Liver (tissue), 8 donors: ENCODE measurements at regions not wholly inside any gene's neighbourhood (a gene's known extent, or its start where the extent isn't known, plus 50 kb on each side); places are given as distances from the start of the nearest gene placed in this dataset.

Experiments used
- DNase-seq: peaks from one replicate; pipeline ENCODE4 v3.0.0-alpha.2; 2017; ENCODE audit warnings: low spot score
- H3K27ac ChIP-seq, 2 donors: one replicate each; pipeline ENCODE4 v1.7.0; 2013; ENCODE audit warnings: inconsistent platforms in 2 of 2, low read length in 2 of 2, control low read depth in 1 of 2, low read depth in 1 of 2, mild to moderate bottlenecking in 1 of 2
- H3K27me3 ChIP-seq, 4 donors: one replicate each; pipeline versions ENCODE4 v1.6.1 to v1.7.0; 2013; ENCODE audit warnings: low read length in 3 of 4, inconsistent platforms in 1 of 4, mild to moderate bottlenecking in 1 of 4, moderate library complexity in 1 of 4; ENCODE audit not compliant: control insufficient read depth in 4 of 4, insufficient read depth in 4 of 4
- H3K36me3 ChIP-seq, 4 donors: one replicate each; pipeline versions ENCODE4 v1.6.1 to v1.7.0; 2013; ENCODE audit warnings: low read length in 3 of 4, mild to moderate bottlenecking in 3 of 4, low read depth in 1 of 4, moderate library complexity in 1 of 4; ENCODE audit not compliant: control insufficient read depth in 4 of 4, insufficient read depth in 3 of 4
- H3K4me1 ChIP-seq, 4 donors: one replicate each; pipeline versions ENCODE4 v1.6.1 to v1.7.0; 2013; ENCODE audit warnings: low read length in 3 of 4, mild to moderate bottlenecking in 3 of 4, moderate library complexity in 1 of 4; ENCODE audit not compliant: control insufficient read depth in 4 of 4, insufficient read depth in 4 of 4
- H3K4me3 ChIP-seq, 3 donors: one replicate each; pipeline versions ENCODE4 v1.6.1 to v1.7.0; 2013; ENCODE audit warnings: low read length in 3 of 3, control low read depth in 1 of 3, low read depth in 1 of 3, mild to moderate bottlenecking in 1 of 3
- H3K9ac ChIP-seq, 2 donors: one replicate each; pipeline ENCODE4 v1.7.0; 2013; ENCODE audit warnings: low read length in 2 of 2, mild to moderate bottlenecking in 2 of 2, moderate library complexity in 2 of 2, control low read depth in 1 of 2, low read depth in 1 of 2
- H3K9me3 ChIP-seq, 4 donors: one replicate each; pipeline versions ENCODE4 v1.6.1 to v1.7.0; 2013; ENCODE audit warnings: low read length in 3 of 4; ENCODE audit not compliant: control insufficient read depth in 4 of 4
- EGR1 ChIP-seq, 2 donors: IDR thresholded peaks; 2 replicates each; pipeline ENCODE4 v1.6.1; 2016 to 2018; ENCODE audit warnings: antibody characterized with exemption in 2 of 2, low read depth in 2 of 2
- FOXA1 ChIP-seq: IDR thresholded peaks from 2 replicates; pipeline ENCODE4 v1.6.1; 2016; ENCODE audit warnings: antibody characterized with exemption
- FOXA2 ChIP-seq: IDR thresholded peaks from 2 replicates; pipeline ENCODE4 v1.6.1; 2016; ENCODE audit warnings: antibody characterized with exemption
- GABPA ChIP-seq, 2 donors: IDR thresholded peaks in 1 of 2; conservative IDR thresholded peaks in 1 of 2; 2 replicates each; pipeline ENCODE4 v1.6.1; 2016; ENCODE audit warnings: antibody characterized with exemption in 2 of 2, mild to moderate bottlenecking in 1 of 2, moderate library complexity in 1 of 2
- HNF4A ChIP-seq, 2 donors: conservative IDR thresholded peaks; 2 replicates each; pipeline ENCODE4 v1.6.1; 2016; ENCODE audit warnings: antibody characterized with exemption in 2 of 2, mild to moderate bottlenecking in 2 of 2
- HNF4G ChIP-seq: IDR thresholded peaks from 2 replicates; pipeline ENCODE4 v1.6.1; 2016; ENCODE audit warnings: antibody characterized with exemption
- RXRA ChIP-seq, 2 donors: IDR thresholded peaks; 2 replicates each; pipeline ENCODE4 v1.6.1; 2017 to 2018; ENCODE audit warnings: antibody characterized with exemption in 2 of 2, mild to moderate bottlenecking in 1 of 2
- SP1 ChIP-seq: IDR thresholded peaks from 2 replicates; pipeline ENCODE4 v1.6.1; 2018; ENCODE audit warnings: antibody characterized with exemption, mild to moderate bottlenecking
- TAF1 ChIP-seq: conservative IDR thresholded peaks from 2 replicates; pipeline ENCODE4 v1.6.1; 2016; ENCODE audit warnings: antibody characterized with exemption, mild to moderate bottlenecking
- WGBS: extraction: QIAGEN DNeasy Blood & Tissue Kit; methylation state at CpG from one replicate; pipeline ENCODE4 v1.1.7; 2013; 5-methylcytosine and 5-hydroxymethylcytosine counted together
- TF ChIP-seq, protein P1 (sequence below): IDR thresholded peaks from 2 replicates; pipeline ENCODE4 v1.6.1; 2016; ENCODE audit warnings: antibody characterized with exemption
- TF ChIP-seq, protein P2 (sequence below): fragments of 150-350 bp; IDR thresholded peaks from 2 replicates; pipeline ENCODE4 v1.5.1; 2017; ENCODE audit warnings: improper control_type of control experiment, low read depth, low read length; ENCODE audit not compliant: missing input control
- TF ChIP-seq, protein P3 (sequence below): IDR thresholded peaks from 2 replicates; pipeline ENCODE4 v1.6.1; 2016; ENCODE audit warnings: antibody characterized with exemption
- donor health status: healthy.
- donor health status: healthy.
- donor health status: healthy.
- donor health status: healthy.
- donor health status: healthy.

DNA sequence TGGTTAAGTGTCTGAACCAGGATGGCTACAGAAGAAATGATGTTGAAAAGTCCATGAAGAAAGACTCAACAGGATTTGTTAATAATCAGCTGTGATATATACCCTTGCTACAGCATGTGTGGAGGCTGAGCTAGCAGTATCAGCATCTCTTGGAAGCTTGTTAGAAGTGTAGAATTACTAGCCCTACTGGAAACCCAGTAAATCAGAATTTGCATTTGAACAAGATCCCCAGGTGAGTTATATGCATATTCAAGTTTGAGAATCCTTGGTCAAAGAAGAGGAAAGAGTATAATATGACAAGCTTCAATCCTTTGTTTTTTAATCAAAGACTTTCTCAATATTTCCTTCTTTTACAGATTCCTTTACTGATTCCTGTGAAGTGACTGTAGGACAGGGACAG lies 109.0 kb upstream of the KCNJ3 start (continued):
- TF ChIP-seq, protein P1, sequence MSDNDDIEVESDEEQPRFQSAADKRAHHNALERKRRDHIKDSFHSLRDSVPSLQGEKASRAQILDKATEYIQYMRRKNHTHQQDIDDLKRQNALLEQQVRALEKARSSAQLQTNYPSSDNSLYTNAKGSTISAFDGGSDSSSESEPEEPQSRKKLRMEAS: no peak

DNA sequence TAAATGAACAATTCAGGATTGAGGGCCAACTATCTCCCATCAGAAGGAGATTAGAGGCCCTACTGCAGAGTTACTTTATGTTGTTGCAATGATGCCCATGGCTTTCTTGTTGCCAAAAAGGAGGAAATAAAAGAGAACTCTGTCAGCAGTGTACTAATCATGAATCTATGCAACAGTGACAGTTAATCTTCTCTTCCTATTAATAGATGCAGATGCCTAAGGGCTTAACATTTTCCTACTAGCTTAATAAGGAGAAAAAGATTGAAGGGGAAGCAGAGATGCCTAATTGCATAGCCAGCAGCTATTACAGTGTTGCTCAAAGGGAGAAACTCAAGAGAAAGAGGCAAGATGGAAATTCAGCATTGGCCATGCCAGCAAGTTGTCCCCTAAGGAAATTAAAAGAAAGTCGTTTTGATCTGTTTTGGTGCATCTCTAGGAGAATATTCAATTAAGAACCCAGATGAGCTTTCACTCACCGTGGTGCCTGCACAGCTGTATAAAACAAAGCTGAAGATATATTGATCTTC lies 107.1 kb upstream of the KCNJ3 start:
- Histone ChIP-seq H3K27ac (no peak overlapping the region), H3K4me1 (peaks cover 0 to 14% (median 2%) of the 10 kb centered on the region in 4 donors), H3K36me3 (no peaks in the 10 kb centered on the region), H3K9ac (no peak overlapping the region), H3K9me3 (no peaks in the 10 kb centered on the region), H3K4me3 (no peak overlapping the region), H3K27me3 (no peaks in the 10 kb centered on the region)
- TF ChIP-seq FOXA2: no peak
- TF ChIP-seq, protein P2, sequence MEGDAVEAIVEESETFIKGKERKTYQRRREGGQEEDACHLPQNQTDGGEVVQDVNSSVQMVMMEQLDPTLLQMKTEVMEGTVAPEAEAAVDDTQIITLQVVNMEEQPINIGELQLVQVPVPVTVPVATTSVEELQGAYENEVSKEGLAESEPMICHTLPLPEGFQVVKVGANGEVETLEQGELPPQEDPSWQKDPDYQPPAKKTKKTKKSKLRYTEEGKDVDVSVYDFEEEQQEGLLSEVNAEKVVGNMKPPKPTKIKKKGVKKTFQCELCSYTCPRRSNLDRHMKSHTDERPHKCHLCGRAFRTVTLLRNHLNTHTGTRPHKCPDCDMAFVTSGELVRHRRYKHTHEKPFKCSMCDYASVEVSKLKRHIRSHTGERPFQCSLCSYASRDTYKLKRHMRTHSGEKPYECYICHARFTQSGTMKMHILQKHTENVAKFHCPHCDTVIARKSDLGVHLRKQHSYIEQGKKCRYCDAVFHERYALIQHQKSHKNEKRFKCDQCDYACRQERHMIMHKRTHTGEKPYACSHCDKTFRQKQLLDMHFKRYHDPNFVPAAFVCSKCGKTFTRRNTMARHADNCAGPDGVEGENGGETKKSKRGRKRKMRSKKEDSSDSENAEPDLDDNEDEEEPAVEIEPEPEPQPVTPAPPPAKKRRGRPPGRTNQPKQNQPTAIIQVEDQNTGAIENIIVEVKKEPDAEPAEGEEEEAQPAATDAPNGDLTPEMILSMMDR: no peak
- TF ChIP-seq, protein P3, sequence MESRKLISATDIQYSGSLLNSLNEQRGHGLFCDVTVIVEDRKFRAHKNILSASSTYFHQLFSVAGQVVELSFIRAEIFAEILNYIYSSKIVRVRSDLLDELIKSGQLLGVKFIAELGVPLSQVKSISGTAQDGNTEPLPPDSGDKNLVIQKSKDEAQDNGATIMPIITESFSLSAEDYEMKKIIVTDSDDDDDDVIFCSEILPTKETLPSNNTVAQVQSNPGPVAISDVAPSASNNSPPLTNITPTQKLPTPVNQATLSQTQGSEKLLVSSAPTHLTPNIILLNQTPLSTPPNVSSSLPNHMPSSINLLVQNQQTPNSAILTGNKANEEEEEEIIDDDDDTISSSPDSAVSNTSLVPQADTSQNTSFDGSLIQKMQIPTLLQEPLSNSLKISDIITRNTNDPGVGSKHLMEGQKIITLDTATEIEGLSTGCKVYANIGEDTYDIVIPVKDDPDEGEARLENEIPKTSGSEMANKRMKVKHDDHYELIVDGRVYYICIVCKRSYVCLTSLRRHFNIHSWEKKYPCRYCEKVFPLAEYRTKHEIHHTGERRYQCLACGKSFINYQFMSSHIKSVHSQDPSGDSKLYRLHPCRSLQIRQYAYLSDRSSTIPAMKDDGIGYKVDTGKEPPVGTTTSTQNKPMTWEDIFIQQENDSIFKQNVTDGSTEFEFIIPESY: no peak
- no peak for TF ChIP-seq SP1
- no peak for TF ChIP-seq TAF1
- TF ChIP-seq HNF4G: no peak
- TF ChIP-seq HNF4A (conservative IDR thresholded peaks at IDR 0.05): no peak
- TF ChIP-seq, protein P1: no peak
- 71% methylated on average over 2 of the region's 2 CpGs for WGBS
- no peak for DNase-seq

DNA sequence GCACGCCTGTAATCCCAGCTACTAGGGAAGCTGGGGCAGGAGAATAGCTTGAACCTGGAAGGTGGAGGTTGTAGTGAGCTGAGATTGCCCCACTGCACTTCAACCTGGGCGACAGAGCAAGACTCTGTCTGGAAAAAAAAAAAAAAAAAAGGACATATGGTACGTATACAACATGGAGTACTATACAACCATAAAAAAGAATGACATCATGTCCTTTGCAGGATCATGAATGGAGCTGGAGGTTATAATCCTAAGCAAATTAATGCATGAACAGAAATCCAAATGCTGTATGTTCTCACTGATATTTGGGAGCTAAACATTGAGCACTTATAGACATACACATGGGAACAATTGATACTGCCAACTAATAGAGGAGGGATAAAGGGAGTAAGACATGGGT lies 99.3 kb upstream of the KCNJ3 start:
- H3K9me3 ChIP-seq: no peaks in the 10 kb centered on the region
- DNase-seq: no peak
- H3K4me3 ChIP-seq: no peak overlapping the region
- no peak overlapping the region for H3K27ac ChIP-seq
- 92% methylated on average over 3 of the region's 3 CpGs for WGBS
- H3K9ac ChIP-seq: no peak overlapping the region
- peaks cover 0 to 7% (median 5%) of the 10 kb centered on the region in 4 donors for H3K4me1 ChIP-seq
- TF ChIP-seq SP1 (no peak), FOXA1 (no peak), GABPA (IDR thresholded peaks at IDR 0.05 in 1 of 2, conservative IDR thresholded peaks at IDR 0.05 in 1 of 2) (no peak), EGR1 (IDR thresholded peaks at IDR 0.05; ENCODE audit: low read depth in 2 of 2) (no peak), HNF4G (no peak), RXRA (IDR thresholded peaks at IDR 0.05) (no peak)
- TF ChIP-seq, protein P2: no peak
- TF ChIP-seq, protein P1: no peak
- no peaks in the 10 kb centered on the region for H3K27me3 ChIP-seq
- H3K36me3 ChIP-seq: no peaks in the 10 kb centered on the region
